Testis (tissue), 2 donors: ENCODE measurements at regions not wholly inside any gene's neighbourhood (a gene's known extent, or its start where the extent isn't known, plus 50 kb on each side); places are given as distances from the start of the nearest gene placed in this dataset.

ENCODE experiments used
- DNase-seq: peaks from one replicate; pipeline ENCODE4 v3.0.0-alpha.2; 2019
- H3K27ac ChIP-seq, 2 donors: fragments of 200-600 bp; sonication (generic); one replicate each; pipeline ENCODE4 v1.5.1; 2019
- H3K27me3 ChIP-seq: fragments of 200-600 bp; sonication (generic); one replicate; pipeline ENCODE4 v1.5.1; 2019
- H3K36me3 ChIP-seq: fragments of 200-600 bp; sonication (generic); one replicate; pipeline ENCODE4 v1.5.1; 2017; ENCODE audit warnings: low read depth; ENCODE audit errors: missing control alignments
- H3K4me1 ChIP-seq: fragments of 200-600 bp; sonication (generic); one replicate; pipeline ENCODE4 v1.5.1; 2019
- H3K4me3 ChIP-seq, 2 donors: fragments of 200-600 bp; sonication (generic); one replicate each; pipeline ENCODE4 v1.5.1; 2017 to 2019
- H3K9me3 ChIP-seq: fragments of 200-600 bp; sonication (generic); one replicate; pipeline ENCODE4 v1.5.1; 2017
- POLR2A ChIP-seq: fragments of 450-650 bp; IDR thresholded peaks from one replicate; pipeline ENCODE4 v1.6.1; 2017; ENCODE audit warnings: antibody characterized with exemption, mild to moderate bottlenecking, moderate library complexity
- WGBS, 2 donors: methylation state at CpG; one replicate each; pipeline ENCODE4 v1.1.5; 2018; 5-methylcytosine and 5-hydroxymethylcytosine counted together
- intact Hi-C: fragments of 100-400 bp; cut with DNase I; formaldehyde crosslinking; loops from one replicate; pipeline ENCODE4 v1.15.1; 2023; ENCODE audit warnings: low total_unique reads
- TF ChIP-seq, protein P1 (sequence below), 3 experiments: fragments of 450-650 bp in 2 of 3; fragments of 200-600 bp in 1 of 3; sonication (generic) in 1 of 3; IDR thresholded peaks; one replicate each; pipeline ENCODE4 v1.5.1; 2016 to 2019; ENCODE audit warnings: antibody characterized with exemption in 3 of 3, mild to moderate bottlenecking in 2 of 3, moderate library complexity in 1 of 3

DNA sequence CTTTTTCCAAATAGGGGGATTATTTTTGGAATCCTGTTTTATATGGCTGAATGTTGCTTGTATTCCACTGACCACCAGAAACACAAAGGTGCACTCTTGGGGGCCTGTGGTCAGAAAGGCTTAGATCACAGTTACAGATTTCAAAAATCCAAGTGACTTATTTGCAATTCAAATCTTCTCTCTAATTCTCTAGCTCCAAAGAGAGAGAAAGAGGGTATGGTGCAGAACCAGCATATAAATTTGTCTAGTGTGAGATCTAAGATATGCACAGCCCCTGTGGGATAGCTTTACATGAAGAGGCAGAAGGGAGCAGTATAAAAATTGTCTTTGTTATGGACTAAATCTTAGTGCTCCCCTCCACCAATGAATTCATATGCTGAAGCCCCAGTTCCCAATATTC is 1121.7 kb upstream of the CELF2 start:
- DNase-seq: no peak
- intact Hi-C loops: no loop called here
- Histone ChIP-seq H3K27ac (no peak overlapping the region), H3K36me3 (no peaks in the 10 kb centered on the region), H3K9me3 (no peaks in the 10 kb centered on the region), H3K4me1 (no peaks in the 10 kb centered on the region), H3K4me3 (no peak overlapping the region), H3K27me3 (no peaks in the 10 kb centered on the region)
- TF ChIP-seq POLR2A: no peak
- TF ChIP-seq, protein P1, sequence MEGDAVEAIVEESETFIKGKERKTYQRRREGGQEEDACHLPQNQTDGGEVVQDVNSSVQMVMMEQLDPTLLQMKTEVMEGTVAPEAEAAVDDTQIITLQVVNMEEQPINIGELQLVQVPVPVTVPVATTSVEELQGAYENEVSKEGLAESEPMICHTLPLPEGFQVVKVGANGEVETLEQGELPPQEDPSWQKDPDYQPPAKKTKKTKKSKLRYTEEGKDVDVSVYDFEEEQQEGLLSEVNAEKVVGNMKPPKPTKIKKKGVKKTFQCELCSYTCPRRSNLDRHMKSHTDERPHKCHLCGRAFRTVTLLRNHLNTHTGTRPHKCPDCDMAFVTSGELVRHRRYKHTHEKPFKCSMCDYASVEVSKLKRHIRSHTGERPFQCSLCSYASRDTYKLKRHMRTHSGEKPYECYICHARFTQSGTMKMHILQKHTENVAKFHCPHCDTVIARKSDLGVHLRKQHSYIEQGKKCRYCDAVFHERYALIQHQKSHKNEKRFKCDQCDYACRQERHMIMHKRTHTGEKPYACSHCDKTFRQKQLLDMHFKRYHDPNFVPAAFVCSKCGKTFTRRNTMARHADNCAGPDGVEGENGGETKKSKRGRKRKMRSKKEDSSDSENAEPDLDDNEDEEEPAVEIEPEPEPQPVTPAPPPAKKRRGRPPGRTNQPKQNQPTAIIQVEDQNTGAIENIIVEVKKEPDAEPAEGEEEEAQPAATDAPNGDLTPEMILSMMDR (IDR thresholded peaks at IDR 0.05): no peak

DNA sequence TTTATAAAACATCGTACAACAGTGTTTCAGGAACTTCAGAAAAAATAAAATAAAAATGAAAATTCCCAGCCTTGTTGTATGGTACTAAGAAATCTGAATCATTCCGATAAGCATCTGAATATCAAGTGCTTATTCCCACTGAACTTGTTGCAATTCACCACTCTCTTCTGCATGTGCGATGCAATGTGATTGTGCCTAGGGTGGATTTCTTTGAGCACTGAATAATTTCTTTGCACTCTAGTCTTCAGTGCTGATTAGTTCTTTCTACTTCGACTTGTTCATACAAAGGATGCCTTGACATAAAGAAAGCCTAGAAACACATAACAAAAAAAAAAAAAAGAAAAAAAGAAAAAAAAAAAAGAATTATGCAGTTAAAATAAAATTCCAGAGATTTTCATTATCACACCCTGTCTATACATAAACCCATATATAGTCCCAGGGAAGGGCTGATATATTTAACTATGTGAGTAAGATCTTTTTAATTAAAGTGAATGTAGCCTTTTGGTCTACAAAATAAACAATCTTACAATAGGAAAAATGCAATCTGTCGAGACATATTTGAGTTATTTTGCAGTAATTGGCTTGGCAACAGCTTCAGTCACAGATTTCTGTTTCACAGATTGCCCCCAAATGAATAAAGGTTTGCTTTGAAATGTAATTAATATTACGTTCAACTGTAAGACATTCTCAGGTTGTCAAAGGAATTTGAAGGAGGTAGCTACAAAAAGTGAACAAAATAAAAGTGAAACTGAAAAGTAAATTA is 1118.9 kb upstream of the CELF2 start:
- Histone ChIP-seq H3K27ac (no peak overlapping the region), H3K4me3 (no peak overlapping the region), H3K36me3 (no peaks in the 10 kb centered on the region), H3K27me3 (no peaks in the 10 kb centered on the region), H3K9me3 (no peaks in the 10 kb centered on the region), H3K4me1 (no peaks in the 10 kb centered on the region)
- DNase-seq: no peak
- intact Hi-C loops: no loop called here
- TF ChIP-seq POLR2A: no peak
- TF ChIP-seq, protein P1 (IDR thresholded peaks at IDR 0.05): no peak
- WGBS, 2 donors: 68 to 72% methylated on average over 6 of the region's 6 CpGs

DNA sequence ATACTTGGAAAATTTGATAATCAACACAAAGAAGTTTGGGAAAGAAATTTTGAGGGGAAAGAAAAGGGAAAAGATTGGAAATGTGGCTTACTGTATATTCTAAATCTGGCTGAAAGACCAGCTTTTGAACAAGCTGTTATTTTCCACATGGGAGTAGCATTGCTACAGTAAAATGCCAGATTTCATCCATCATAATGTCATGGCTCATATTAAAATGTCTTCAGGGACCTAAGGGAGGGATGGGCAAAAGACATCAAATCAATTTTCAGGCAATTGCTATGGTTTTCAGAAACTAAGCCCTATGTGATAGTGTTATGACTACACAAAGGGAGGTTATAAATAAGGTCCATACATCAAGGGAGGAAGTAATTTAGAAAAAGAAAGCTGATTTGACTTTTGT is 1116.9 kb upstream of the CELF2 start:
- Histone ChIP-seq H3K4me3 (no peak overlapping the region), H3K9me3 (no peaks in the 10 kb centered on the region), H3K27ac (no peak overlapping the region), H3K4me1 (no peaks in the 10 kb centered on the region), H3K36me3 (no peaks in the 10 kb centered on the region), H3K27me3 (no peaks in the 10 kb centered on the region)
- DNase-seq: no peak
- intact Hi-C loops: no loop called here
- TF ChIP-seq POLR2A: no peak
- TF ChIP-seq, protein P1 (IDR thresholded peaks at IDR 0.05): no peak

DNA sequence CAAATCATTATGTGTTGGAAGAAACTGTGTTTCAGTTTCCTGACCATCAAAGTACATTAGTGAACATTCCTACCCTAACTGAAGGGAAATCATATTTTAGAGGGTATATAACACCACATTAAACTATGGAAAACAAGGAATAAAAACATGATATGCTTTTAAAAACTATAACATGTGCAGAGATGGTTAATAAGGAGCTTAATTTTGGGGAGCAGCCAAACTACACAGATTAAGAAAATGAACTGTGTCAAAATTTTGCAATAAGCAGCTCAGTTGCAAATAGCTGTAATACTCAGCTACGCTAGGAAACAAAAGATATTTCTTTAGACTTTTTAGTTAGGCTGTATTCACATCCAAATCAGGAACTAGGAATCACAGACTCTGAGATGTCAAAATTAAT is 1115.7 kb upstream of the CELF2 start:
- no peaks in the 10 kb centered on the region for H3K36me3 ChIP-seq
- no peak overlapping the region for H3K4me3 ChIP-seq
- no peak for DNase-seq
- TF ChIP-seq, protein P1 (IDR thresholded peaks at IDR 0.05): no peak
- H3K27me3 ChIP-seq: no peaks in the 10 kb centered on the region
- intact Hi-C loops: no loop called here
- H3K4me1 ChIP-seq: no peaks in the 10 kb centered on the region
- H3K27ac ChIP-seq: no peak overlapping the region
- H3K9me3 ChIP-seq: no peaks in the 10 kb centered on the region
- 32 to 61% methylated on average over 1 of the region's 1 CpG for WGBS, 2 donors

DNA sequence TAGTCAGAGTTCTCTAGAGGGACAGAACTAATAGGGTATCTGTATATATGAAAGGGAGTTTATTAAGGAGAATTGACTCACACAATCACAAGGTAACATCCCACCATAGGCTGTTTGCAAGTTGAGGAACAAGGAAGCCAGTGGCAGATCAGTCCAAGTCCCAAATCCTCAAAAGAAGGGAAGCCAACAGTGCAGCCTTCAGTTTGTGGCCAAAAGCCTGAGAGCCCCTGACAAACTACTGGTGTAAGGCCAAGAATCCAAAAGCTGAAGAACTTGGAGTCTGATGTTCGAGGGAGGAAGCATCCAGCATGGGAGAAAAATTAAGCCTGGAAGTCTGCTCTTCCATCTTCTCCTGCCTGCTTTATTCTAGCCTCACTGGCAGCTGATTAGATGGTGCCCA is 1107.2 kb upstream of the CELF2 start:
- Histone ChIP-seq H3K4me3 (no peak overlapping the region), H3K9me3 (no peaks in the 10 kb centered on the region), H3K36me3 (no peaks in the 10 kb centered on the region), H3K4me1 (no peaks in the 10 kb centered on the region), H3K27me3 (no peaks in the 10 kb centered on the region), H3K27ac (no peak overlapping the region)
- TF ChIP-seq, protein P1 (IDR thresholded peaks at IDR 0.05): no peak
- TF ChIP-seq POLR2A: no peak
- intact Hi-C loops: no loop called here
- DNase-seq: no peak
- WGBS, 2 donors: 45 to 73% methylated on average over 1 of the region's 1 CpG
